Kidney (tissue), 13 donors: ENCODE measurements at regions not wholly inside any gene's neighbourhood (a gene's known extent, or its start where the extent isn't known, plus 50 kb on each side); places are given as distances from the start of the nearest gene placed in this dataset.

Experiments
- DNase-seq, 5 donors: peaks; one replicate each; pipeline ENCODE4 v3.0.0-alpha.2; 2013 to 2020
- FAIRE-seq: peaks from 2 replicates; lab custom pipeline; 2012; peaks lifted over from hg19 to GRCh38; lab: Jason Lieb, UNC
- H3K27ac ChIP-seq, 2 donors: one replicate each; pipeline ENCODE4 v1.7.0; 2013; ENCODE audit warnings: low read depth in 2 of 2, low read length in 2 of 2, inconsistent platforms in 1 of 2
- H3K27me3 ChIP-seq: one replicate; pipeline ENCODE4 v1.7.1; 2013; ENCODE audit warnings: low read length, inconsistent platforms; ENCODE audit not compliant: control insufficient read depth, insufficient read depth
- H3K36me3 ChIP-seq, 3 donors: one replicate each; pipeline versions ENCODE4 v1.7.0 to v1.7.1; 2013; ENCODE audit warnings: low read length in 3 of 3, control low read depth in 1 of 3, inconsistent platforms in 1 of 3; ENCODE audit not compliant: insufficient read depth in 3 of 3, control insufficient read depth in 2 of 3
- H3K4me1 ChIP-seq, 3 donors: one replicate each; pipeline versions ENCODE4 v1.7.0 to v1.7.1; 2013; ENCODE audit warnings: low read length in 3 of 3, inconsistent platforms in 1 of 3, low read depth in 1 of 3; ENCODE audit not compliant: control insufficient read depth in 2 of 3, insufficient read depth in 2 of 3
- H3K4me3 ChIP-seq, 3 donors: one replicate each; pipeline versions ENCODE4 v1.7.0 to v1.8.1; 2013; ENCODE audit warnings: low read length in 3 of 3, control low read depth in 1 of 3, inconsistent platforms in 1 of 3
- H3K9ac ChIP-seq, 3 donors: one replicate each; pipeline versions ENCODE4 v1.7.0 to v1.7.1; 2013; ENCODE audit warnings: low read length in 3 of 3, control low read depth in 1 of 3, inconsistent platforms in 1 of 3
- H3K9me3 ChIP-seq, 3 donors: one replicate each; pipeline versions ENCODE4 v1.7.0 to v1.7.1; 2013; ENCODE audit warnings: low read length in 3 of 3, control low read depth in 1 of 3, inconsistent platforms in 1 of 3; ENCODE audit not compliant: control insufficient read depth in 2 of 3, insufficient read depth in 1 of 3
- CTCF ChIP-seq: IDR thresholded peaks from 3 replicates; pipeline ENCODE4 v1.5.1; 2012; ENCODE audit warnings: mild to moderate bottlenecking, moderate library complexity, borderline replicate concordance; ENCODE audit not compliant: insufficient read depth; ENCODE audit errors: extremely low read depth
- intact Hi-C: fragments of 100-400 bp; cut with DNase I; formaldehyde crosslinking; loops from one replicate; pipeline ENCODE4 v1.11.1; 2022
- donor health status: control.
- donor health status: control.
- donor health status: control.
- donor health status: control.
- donor health status: control.
- donor health status: DM: yes; HTN: yes; CAD: no.
- donor health status: Normal renal cell carcinoma (clear cell type).

GRCh38 chr2:7725850-7726242 lies 808.6 kb downstream of the RNF144A start:
- H3K4me3 ChIP-seq: no peak overlapping the region
- FAIRE-seq (no peak), DNase-seq (no peak)
- no peak for TF ChIP-seq CTCF
- no peak overlapping the region for H3K27ac ChIP-seq
- no peaks in the 10 kb centered on the region for H3K9me3 ChIP-seq
- intact Hi-C loops: loop anchor here (10.0 kb wide), 1 partner anchor 959 kb away; the partner anchor contains the start of gene ID2
- H3K36me3 ChIP-seq: no peaks in the 10 kb centered on the region
- no peaks in the 10 kb centered on the region for H3K27me3 ChIP-seq
- peaks cover 0 to 3% (median 0%) of the 10 kb centered on the region in 3 donors for H3K4me1 ChIP-seq
- no peak overlapping the region for H3K9ac ChIP-seq

- Histone ChIP-seq H3K9me3 (no peaks in the 10 kb centered on the region), H3K27ac (no peak overlapping the region), H3K9ac (no peak overlapping the region), H3K27me3 (no peaks in the 10 kb centered on the region), H3K4me1 (peaks cover 0 to 3% (median 0%) of the 10 kb centered on the region in 3 donors), H3K4me3 (no peak overlapping the region), H3K36me3 (no peaks in the 10 kb centered on the region)
- DNase-seq (no peak), FAIRE-seq (no peak)
- intact Hi-C loops: loop anchor here (10.0 kb wide), 1 partner anchor 958 kb away; the partner anchor contains the start of gene ID2
- no peak for TF ChIP-seq CTCF
These were observed 809.8 kb downstream of the RNF144A start for GRCh38 chr2:7726989-7727388.

- FAIRE-seq: no peak
- Histone ChIP-seq H3K9me3 (no peaks in the 10 kb centered on the region), H3K4me1 (peaks cover 0 to 3% (median 0%) of the 10 kb centered on the region in 3 donors), H3K27me3 (no peaks in the 10 kb centered on the region), H3K9ac (no peak overlapping the region), H3K36me3 (no peaks in the 10 kb centered on the region), H3K4me3 (no peak overlapping the region), H3K27ac (no peak overlapping the region)
- DNase-seq: no peak
- intact Hi-C loops: loop anchor here (10.0 kb wide), 1 partner anchor 956 kb away; the partner anchor contains the start of gene ID2
- no peak for TF ChIP-seq CTCF
These were observed 811.2 kb downstream of the RNF144A start for GRCh38 chr2:7728388-7728787.

GRCh38 chr2:7730449-7730848 lies 813.2 kb downstream of the RNF144A start:
- DNase-seq (no peak), FAIRE-seq (no peak)
- no peaks in the 10 kb centered on the region for H3K9me3 ChIP-seq
- peaks cover 0 to 3% (median 0%) of the 10 kb centered on the region in 3 donors for H3K4me1 ChIP-seq
- intact Hi-C loops: no loop called here
- no peaks in the 10 kb centered on the region for H3K27me3 ChIP-seq
- H3K4me3 ChIP-seq: no peak overlapping the region
- no peaks in the 10 kb centered on the region for H3K36me3 ChIP-seq
- H3K9ac ChIP-seq: no peak overlapping the region
- no peak overlapping the region for H3K27ac ChIP-seq
- TF ChIP-seq CTCF: no peak
